Left lung (tissue), 4 donors: ENCODE measurements at regions not wholly inside any gene's neighbourhood (a gene's known extent, or its start where the extent isn't known, plus 50 kb on each side); places are given as distances from the start of the nearest gene placed in this dataset.

Experiments used
- ATAC-seq: fragments of 200-7000 bp; cut with Tn5 transposase; one replicate; pipeline ENCODE4 v1.9.1; 2020; ENCODE audit warnings: moderate library complexity
- DNase-seq, 4 donors: peaks; one replicate each; pipeline ENCODE4 v3.0.0-alpha.2; 2013 to 2020
- H3K27ac ChIP-seq, 2 donors: fragments of 200-600 bp; sonication (generic) in 1 of 2; one replicate each; pipeline versions ENCODE4 v1.5.0 to v1.8.0; 2020 to 2021
- H3K27me3 ChIP-seq, 2 donors: fragments of 200-600 bp; sonication (generic) in 1 of 2; one replicate each; pipeline versions ENCODE4 v1.5.0 to v1.8.0; 2020 to 2021
- H3K36me3 ChIP-seq, 2 donors: fragments of 200-600 bp; sonication (generic) in 1 of 2; one replicate each; pipeline versions ENCODE4 v1.5.0 to v1.8.0; 2020 to 2021
- H3K4me1 ChIP-seq, 2 donors: fragments of 200-600 bp; one replicate each; pipeline ENCODE4 v1.8.0; 2021
- H3K4me3 ChIP-seq, 2 donors: fragments of 200-600 bp; sonication (generic) in 1 of 2; one replicate each; pipeline versions ENCODE4 v1.5.0 to v1.8.0; 2020 to 2021; ENCODE audit warnings: mild to moderate bottlenecking in 1 of 2
- H3K9me3 ChIP-seq, 2 donors: fragments of 200-600 bp; sonication (generic) in 1 of 2; one replicate each; pipeline versions ENCODE4 v1.5.0 to v1.8.0; 2020 to 2021
- intact Hi-C, 2 donors: fragments of 100-400 bp; cut with DNase I; formaldehyde crosslinking; loops; one replicate each; pipeline versions ENCODE4 v1.11.2 to v1.14.2; 2022
- TF ChIP-seq, protein P1 (sequence below), 2 donors: fragments of 200-600 bp; sonication (generic) in 1 of 2; IDR thresholded peaks; one replicate each; pipeline versions ENCODE4 v1.5.0 to v1.8.0; 2021; ENCODE audit warnings: antibody characterized with exemption in 2 of 2
- donor health status: DM: no; HTN: yes; CAD: no.
- donor health status: DM: no; HTN: no; CAD: no.

DNA sequence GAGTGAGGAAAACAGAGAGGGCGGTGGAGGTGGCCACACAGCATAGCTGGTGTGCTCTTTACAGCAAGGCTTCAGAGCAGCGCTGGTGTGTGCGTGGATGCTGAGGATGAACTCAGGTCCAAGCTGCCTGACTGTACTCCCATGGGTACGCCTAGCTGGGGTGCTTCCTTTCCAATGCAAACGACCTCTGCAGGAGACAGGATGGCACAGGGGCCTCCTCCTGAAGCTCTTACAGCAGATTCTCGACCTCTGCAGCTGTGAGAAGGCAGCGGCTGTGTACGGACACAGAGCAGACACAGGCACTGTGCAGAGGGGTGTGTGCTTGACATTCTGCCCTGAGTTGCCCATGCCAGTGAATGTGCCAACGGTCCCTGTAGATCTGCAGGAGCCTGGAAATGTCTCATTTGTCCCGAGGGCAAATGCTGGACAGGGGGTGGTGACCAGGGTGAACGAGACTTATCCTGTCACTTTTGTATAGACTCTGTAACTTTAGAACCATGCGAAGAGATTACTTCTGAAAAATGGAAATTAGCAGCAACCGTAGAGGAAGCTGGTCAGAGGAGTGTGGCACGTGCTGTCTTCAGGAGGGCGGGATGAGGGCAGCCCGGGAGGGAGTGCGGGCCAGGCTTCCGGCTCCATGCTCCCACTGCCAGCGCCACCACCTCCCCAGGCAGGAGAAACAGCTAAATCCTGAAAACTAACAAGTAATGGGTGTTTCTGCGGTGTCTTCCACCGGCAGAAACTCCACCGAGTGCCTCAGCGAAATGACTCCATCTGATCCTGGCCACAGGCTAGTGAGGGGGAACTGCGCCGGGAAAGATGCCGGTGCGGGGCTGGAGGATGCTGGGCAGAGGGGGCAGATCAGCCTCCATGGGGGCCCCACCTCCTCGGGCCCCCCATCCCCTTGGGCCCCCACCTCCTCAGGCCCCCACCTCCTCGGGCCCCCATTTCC lies 120.9 kb upstream of the RPS6KA2 start:
- no peaks in the 10 kb centered on the region for H3K9me3 ChIP-seq
- H3K4me1 ChIP-seq, result peaks cover 0 to 14% of the 10 kb centered on the region in 2 donors
- DNase-seq (no peak), ATAC-seq (no peak)
- no peak overlapping the region for H3K27ac ChIP-seq
- no peaks in the 10 kb centered on the region for H3K27me3 ChIP-seq
- intact Hi-C loops, result no loop called here
- TF ChIP-seq, protein P1, sequence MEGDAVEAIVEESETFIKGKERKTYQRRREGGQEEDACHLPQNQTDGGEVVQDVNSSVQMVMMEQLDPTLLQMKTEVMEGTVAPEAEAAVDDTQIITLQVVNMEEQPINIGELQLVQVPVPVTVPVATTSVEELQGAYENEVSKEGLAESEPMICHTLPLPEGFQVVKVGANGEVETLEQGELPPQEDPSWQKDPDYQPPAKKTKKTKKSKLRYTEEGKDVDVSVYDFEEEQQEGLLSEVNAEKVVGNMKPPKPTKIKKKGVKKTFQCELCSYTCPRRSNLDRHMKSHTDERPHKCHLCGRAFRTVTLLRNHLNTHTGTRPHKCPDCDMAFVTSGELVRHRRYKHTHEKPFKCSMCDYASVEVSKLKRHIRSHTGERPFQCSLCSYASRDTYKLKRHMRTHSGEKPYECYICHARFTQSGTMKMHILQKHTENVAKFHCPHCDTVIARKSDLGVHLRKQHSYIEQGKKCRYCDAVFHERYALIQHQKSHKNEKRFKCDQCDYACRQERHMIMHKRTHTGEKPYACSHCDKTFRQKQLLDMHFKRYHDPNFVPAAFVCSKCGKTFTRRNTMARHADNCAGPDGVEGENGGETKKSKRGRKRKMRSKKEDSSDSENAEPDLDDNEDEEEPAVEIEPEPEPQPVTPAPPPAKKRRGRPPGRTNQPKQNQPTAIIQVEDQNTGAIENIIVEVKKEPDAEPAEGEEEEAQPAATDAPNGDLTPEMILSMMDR (IDR thresholded peaks at IDR 0.05), result no peak
- no peak overlapping the region for H3K4me3 ChIP-seq
- no peaks in the 10 kb centered on the region for H3K36me3 ChIP-seq

DNA sequence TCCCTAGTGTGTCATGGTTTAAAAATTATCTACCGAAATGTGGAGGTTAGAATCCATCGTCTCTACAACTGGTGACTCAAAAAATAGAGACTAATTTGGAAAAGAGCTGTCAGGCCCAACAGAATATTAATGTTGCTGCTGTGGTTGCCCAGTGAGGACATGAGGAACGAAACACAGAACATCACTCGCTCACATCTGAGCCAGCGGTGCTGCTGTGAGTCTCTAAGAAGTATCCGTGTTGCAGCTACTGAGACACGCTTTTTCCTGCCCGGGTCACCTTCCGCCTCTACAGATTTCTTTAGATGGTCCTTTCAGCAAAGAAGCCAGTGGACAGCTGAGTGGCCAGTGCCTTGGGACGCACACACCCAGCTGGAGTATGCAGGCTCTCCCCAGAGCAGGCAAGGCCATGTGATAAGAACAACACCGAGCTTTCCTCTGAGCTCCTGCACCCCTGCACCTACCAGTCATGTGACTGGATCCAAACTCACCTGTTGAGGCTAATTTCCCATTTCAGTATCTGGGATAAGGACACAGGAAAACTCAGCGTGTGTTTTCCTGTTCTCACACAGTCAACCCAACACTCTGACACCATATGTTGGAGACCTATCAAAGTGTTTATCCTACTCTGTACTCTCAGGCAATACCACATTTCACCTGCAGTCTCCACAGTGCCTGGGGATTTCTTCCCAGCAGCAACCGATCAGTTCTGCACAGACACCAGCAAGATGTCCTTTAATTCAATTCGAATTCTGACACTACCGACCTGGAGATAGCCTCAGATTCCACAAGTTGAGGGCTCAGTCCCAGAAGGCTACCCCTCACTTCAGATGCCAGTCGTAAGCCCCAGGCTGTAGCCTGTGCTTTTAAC lies 119.0 kb upstream of the RPS6KA2 start:
- ATAC-seq (no peak), DNase-seq (no peak)
- Histone ChIP-seq H3K27ac (no peak overlapping the region), H3K27me3 (no peaks in the 10 kb centered on the region), H3K4me1 (peaks cover 0 to 13% of the 10 kb centered on the region in 2 donors), H3K9me3 (no peaks in the 10 kb centered on the region), H3K4me3 (no peak overlapping the region), H3K36me3 (no peaks in the 10 kb centered on the region)
- intact Hi-C loops, result no loop called here
- TF ChIP-seq, protein P1 (IDR thresholded peaks at IDR 0.05), result no peak

DNA sequence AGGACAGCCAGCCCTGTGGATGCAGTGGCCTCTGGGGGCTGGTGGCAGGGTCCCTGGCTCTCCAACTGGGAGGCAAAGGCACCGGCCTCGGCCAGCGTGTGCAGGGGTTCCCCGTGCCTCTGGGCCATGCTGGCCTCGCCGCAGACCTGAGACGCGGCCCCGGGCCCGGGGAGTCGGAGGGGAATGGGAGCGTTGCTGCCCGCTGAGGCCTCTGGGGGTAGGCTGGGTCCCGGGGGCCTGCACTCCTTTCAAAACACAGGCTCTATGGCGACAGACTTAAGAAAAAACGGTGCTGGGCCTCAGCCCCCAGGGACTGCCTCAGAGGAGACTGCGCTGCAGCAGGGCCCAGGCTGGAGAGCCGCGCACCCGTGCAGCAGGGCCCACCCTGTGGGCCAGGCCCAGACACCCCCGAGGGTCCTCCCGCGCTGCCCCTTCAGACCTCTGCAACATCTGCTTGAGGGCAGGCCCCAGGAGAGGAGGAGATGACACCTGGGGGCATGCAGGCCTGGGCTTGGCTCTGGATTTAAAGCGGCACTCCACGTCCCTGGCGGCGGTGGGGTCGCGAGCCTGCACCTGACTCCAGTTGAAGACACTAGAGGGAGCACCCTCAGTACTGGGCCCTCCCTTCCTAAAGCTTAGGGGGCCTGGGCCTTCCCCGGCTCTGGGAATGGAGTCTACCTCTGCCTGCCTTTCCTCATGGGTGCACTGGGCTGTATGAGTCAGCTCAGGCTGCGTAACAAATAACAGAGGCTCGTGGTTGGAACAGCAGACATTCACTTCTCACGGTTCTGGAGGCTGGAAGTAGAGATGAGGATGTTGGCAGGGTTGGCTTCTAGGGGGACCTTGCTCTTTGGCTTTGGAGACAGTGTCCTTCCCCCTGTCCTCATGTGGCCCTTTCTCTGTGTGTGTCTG lies 117.4 kb upstream of the RPS6KA2 start:
- no peak for ATAC-seq

DNA sequence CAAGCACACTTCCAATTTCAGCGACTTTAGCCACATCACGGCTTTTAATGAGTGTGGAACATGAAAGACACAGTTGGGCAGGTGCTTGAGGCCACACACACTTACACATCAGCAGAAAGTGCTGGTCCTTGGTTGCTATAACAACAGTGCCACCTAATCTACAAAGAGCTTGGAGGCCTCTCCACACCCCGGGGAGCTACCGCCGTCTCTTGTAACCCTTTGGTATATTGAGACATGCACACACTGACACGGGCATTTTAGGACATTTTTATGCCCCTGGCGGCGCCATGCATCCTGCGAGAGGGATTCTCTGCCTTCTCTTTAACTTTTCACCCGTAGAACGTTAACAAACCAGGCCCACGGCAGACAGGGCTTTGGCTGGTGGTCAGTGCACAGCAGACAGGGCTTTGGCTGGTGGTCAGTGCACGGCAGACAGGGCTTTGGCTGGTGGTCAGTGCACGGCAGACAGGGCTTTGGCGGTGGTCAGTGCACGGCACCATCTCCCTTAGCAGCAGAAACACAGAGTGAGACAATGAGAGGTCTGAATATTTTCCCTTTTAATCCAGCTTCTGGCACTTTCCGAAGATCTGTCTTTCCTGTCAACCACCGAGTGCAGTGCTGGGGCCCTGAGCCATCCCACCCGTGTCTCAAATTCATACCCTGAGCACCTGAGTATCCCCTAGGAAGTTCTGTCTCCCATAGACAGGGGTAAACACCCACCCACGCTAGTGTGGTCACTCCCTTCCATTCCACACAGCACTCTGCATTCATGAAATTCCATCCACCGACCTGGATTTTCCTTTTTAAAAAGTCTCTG lies 116.6 kb upstream of the RPS6KA2 start:
- TF ChIP-seq, protein P1 (IDR thresholded peaks at IDR 0.05), result no peak
- Histone ChIP-seq H3K4me1 (no peaks in the 10 kb centered on the region), H3K27me3 (no peaks in the 10 kb centered on the region), H3K27ac (no peak overlapping the region), H3K36me3 (no peaks in the 10 kb centered on the region), H3K4me3 (no peak overlapping the region), H3K9me3 (no peaks in the 10 kb centered on the region)
- intact Hi-C loops, result no loop called here
- DNase-seq (peak in 1 of 4 donors; percentile 50), ATAC-seq (peak; percentile 86)

More for the DNA sequence above, 117.4 kb upstream of the RPS6KA2 start:
- no peaks in the 10 kb centered on the region for H3K36me3 ChIP-seq
- intact Hi-C loops, result no loop called here
- no peaks in the 10 kb centered on the region for H3K4me1 ChIP-seq
- no peaks in the 10 kb centered on the region for H3K27me3 ChIP-seq
- TF ChIP-seq, protein P1 (IDR thresholded peaks at IDR 0.05), result no peak
- no peak overlapping the region for H3K27ac ChIP-seq
- H3K4me3 ChIP-seq, result no peak overlapping the region
- no peak for DNase-seq
- no peaks in the 10 kb centered on the region for H3K9me3 ChIP-seq
